ENCODE measurements at regions not wholly inside any gene's neighbourhood (a gene's known extent, or its start where the extent isn't known, plus 50 kb on each side); places are given as distances from the start of the nearest gene placed in this dataset.
A peak's percentile ranks its signal among the peaks of the same experiment; 100 is the strongest.

DNA sequence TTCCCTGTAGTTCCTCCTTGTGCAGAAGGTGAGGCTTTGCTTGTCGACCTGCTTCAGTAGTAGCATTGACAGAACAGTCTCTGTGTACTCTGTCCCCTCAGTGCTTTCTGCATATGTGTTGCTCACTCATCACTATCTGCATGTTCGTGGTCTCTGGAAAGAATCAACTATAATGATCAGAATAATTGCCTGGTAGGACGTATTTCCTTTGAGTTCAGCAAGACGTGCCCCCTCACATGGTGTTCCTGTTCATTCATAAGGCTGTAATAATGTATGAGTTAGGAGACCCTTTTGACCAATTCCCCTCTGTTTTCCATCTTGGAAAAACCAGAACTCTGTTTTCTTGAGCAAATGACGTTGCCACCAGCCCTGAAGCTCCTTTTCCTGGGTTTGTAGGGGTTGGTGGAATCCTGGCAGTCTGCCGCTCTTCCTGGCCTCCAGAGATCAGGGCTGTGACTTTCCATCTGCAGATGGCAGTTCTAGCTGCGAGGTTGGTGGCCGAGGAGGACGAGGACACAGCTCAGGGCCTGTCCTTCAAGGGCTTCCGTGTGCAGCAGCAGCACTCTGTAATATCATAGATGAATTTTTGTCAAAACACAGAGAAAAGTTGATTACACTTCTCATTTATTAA is 61.9 kb downstream of the EXOSC2 start:
- no peak for DNase-seq

DNA sequence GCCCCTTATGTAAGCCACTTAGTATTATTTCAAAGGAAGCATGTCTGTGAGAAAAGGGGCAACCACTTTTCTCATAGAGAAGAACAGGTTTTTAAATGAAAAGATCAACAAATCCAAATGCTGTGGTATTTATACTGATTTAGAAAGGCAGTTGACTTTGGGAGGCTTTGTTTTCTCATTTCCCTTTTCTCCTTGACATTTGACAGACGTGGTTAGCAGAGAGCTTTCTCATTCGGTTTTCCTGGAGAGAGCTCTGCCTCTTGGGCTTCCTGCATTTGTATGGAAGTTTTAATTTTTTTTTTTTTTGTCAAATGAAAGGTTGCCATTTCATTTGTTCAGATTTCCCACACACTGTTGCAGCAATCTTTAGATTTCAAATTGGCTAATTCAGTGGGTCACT is 62.5 kb downstream of the EXOSC2 start:
- no peak for DNase-seq

DNA sequence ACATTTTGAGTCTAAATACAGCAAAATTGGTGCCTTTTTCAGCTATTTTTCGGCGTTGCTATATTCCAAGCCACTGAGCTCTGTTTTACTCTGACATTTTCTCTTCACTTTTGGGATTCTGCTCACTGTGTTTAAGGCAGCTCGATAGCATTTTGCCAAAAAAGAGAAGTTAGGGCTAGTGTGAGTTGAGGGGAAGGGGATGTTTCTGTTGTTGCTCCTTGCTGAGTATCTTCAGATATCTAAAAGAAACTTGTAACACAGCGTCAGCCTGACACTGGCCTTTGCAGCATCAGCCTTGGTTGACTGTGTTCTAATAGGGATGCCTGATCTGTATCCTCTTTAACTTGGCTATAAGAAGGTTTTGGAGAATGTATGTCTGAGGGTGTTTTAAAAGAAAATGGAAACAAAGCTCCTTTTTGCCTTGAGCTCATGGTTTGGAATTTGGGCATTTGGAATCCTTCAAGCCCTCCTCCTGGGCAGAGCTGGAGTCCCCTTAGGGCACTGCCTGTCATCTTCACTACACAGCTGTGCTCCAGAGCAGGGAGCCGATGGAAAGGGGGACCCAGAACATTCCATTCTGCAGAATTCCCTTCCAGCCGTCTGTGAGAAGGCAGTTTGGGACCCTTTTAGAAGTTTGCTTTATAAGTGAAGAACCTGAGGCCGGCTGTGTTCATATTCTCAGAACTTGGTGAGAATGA is 63.0 kb downstream of the EXOSC2 start:
- no peak for DNase-seq

DNA sequence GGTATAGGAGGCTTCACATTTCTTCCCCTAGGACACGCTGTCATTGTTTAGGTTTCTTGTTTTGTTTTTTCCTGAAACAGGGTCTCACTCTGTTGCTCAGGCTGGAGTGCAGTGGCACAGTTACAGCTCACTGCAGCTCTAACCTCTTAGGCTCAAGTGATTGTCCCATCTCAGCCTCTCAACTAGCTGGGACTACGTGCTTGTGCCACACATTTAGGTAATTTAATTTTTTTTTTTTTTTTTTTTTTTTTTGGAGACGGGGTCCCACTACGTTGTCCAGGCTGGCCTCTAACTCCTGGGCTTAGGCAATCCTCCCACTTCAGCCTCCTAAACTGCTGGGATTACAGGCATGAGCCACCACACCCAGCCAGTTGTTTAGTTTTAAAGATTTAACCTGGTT is 66.2 kb downstream of the EXOSC2 start:
- no peak for DNase-seq

DNA sequence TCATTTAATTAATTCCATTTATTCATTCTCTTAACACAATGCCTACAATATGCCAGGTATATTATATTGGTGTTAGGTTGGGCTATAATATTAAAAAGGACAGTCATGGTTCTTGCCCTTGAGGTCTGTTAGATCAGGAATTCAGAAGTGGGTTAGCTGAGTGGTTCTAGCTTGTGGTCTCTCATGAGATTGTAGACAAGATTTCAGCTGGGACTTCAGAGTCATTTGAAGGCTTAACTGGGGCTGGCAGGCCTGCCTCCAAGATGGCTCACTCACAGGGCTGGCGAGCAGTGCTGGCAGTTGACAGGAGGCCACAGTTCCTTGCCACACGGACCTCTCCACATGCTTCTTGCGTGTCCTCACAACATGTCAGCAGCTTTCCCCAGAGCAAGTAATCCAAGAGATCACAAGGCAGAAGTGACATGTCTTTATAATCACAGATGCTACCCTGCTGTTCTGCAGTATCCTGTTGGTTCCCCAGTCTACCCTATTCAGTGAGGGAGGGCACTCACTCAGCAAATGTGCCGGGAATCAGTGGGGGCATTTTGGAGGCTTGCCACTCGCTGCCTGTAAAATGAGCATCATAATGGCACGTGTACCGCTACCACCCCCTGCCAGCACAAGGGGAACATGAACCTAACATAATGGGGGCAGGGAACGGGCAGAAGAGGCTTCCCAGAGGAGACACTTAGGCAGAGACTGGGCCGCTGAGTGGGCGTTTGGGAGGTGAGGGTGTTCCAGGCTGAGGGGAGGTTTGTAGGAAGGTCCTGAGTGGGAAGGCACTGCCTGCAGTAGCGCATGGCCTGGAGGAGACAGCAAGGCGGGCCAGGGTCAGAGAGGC is 70.0 kb downstream of the EXOSC2 start:
- no peak for DNase-seq

DNA sequence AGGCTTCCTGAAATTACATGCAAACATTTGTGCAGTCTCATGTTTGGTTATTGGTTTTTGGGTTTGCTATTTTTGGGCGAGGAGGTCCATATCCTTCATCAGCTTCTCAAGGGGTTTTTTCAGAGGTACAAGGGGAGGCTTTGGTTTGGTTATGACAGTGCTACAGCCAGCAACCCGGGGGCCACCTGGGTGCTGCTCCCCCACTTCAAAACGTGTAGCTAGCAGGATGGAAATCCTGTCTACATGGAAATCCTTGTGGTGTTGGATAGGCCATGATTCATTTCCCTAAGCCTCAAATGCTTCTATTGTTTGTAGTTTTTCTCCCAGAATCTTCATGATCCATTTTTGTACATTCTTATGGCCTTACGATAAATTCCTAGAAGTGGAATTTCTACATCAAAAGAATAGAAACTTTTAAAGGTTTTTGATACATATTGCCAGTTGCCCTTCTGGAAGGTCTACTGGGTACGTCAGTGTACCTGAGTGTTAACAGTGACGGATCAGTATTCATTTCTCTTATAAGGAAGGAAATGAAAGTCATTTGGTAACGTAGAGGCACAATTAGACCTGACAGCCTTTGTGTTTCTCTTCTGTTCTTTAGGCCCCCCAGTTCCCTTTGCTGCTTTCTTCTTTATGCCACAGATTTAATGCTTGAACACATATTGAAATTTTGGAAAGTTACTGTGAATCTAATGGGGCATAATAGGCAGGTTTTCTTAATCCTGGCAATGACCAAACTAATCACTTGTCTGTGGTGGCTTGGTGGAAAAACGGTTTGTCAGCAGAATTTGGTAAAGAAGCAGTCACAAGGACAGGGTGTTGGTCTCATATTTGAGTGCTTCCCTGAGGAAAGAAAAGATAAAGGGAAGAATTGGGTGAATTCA is 69.7 kb upstream of the ABL1 start:
- no peak for DNase-seq

DNA sequence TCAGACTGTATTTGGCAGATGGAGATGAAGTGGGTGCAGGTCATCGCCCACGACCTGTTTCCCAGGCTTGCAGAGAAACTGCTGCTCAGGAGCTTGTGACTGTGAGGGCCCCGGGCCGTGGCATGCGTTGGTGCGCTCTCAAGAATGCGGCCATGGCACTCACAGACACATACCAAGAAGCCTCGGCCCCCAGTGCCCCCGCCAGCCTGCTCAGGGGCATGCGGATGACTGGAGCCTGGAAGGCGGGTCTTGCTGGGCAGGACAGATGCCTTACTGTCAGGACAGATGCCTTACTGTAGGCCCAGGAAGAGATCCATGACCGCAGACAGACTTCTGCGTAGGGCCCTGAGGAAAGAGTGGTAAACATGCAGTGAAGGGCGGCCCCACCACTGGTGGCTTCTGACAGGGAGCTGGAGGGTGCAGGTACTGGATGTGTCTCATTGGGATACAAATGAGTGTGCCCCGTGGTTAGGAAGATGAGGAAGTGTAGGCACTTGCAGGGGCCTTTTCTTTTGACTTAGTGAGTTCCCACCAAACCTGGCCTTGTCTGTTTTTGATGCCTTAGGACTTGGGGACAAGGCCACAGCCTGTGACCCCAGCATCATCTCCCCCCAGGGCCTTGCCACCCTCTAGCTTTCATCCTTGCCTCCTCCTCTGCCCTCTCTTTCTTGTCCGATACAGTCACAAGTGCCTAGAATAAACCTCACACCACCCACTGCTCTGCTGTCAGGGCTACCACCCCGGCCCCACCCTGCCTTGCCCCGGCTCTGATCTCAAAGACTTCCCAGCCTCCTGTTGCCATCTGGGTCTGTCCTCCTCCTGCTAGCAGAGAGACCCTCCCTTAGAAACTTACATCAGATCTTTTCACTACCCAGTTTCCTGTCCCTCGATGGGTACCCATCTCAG is 68.8 kb upstream of the ABL1 start:
- no peak for DNase-seq

DNA sequence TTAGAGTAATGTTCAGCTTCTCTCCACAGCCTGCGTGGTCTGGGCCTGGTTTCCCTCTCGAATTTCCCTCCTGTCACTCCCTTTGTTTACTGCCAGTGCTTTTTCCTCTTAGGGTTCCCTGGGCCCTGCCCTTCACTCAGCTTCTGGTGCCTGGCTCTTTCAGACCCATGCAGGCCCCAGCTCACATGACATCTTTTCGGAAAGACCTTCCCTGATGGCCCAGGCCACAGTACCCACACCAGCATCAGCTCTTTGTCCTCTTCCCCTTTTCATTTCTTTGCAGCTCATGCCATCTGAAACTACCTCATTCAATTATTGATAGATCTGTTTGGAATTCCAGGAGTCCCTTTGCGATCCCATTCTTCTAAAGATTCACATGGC is 68.1 kb upstream of the ABL1 start:
- DNase-seq = no peak

DNA sequence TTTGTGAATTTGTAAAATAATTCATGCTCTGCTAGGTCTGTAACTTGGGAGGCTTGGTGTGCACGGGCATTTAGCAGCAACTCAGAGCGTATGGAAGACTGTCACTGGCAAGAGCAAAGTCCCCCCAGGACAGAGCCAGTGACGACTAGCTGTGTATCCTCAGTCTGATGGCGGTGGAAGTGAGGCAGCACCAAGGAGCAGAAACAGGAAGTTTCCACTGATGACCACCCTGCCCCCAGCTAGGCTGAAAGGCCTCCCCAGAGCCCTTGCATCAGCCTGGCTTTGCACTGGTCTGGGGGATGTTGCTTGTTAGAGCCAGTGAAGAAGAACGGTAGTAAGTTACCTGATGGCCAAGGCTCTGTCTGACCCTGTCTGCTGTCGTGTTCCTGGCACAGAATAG is 66.8 kb upstream of the ABL1 start:
- no peak for DNase-seq

DNA sequence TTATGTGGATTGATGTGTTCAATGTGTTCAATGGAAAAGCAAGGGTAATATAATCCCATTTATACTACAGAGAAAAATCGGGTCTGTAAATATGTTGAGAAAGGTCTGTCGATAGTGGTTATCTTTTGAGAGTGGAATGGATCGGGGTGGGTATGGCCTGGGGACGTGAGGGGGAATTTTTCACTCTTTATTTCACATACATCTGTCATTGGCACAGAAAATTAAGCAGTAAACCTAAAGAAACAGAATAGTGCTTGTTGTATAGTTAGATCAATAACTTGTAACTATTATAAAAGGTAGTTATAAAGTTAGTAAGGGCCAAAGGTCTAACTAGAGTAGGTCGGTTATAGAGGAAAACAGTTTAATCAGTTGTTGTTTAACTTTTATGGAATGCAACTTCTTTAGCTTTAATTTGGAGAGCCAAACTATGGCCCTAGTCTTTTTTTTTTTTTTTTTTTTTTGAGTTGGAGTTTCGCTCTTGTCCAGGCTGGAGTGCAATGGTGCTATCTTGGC is 66.1 kb upstream of the ABL1 start:
- no peak for DNase-seq

DNA sequence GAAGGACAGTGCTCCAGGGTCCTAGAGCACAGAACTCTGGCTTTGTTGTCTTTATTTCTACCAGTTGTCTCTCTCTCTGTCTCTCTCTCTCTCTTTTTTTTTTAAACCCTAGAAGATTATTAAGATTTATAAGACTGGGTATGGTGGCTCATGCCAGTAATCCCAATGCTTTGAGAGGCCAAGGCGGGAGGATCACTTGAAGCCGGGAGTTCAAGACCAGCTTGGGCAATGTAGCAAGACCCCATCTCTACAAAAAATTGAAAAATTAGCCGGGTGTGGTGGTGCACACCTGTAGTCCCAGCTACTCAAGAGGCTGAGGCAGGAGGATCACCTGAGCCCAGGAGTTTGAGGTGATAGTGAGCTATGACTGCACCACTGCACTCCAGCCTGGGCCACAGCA is 65.0 kb upstream of the ABL1 start:
- DNase-seq = no peak

DNA sequence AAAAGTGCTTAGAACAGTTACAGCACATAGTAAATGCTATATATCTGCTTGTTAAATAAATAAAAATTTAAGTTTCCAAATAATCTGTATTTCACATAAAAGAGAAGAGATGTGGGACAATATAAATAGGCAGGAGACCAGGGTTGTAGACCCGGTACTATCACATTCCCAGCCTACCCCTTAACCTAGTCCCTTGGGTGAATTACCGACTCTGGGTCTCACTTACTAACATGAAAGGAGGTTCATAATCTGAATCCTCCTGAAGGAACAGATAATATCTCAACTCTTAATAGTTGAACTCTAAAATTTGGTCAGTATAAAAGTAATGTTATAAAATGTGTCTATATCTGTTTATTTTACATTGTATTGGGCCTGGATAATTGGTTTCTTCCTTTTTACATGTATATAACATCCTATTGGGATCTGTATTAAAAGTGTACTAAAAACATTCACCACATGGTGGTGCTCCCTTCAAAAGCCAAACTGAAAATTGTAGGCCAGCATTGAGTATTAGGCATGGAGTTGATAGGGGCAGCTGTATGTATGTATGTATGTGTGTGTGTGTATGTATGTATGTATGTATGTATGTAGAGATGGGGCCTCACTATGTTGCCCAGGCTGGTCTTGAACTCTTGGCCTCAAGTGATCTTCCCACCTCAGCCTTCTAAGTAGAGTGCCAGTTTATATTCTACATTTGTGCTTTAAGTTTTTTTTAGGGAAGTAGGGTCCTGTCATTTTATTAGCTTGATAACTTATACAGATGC is 64.2 kb upstream of the ABL1 start:
- DNase-seq = peak; percentile 27

DNA sequence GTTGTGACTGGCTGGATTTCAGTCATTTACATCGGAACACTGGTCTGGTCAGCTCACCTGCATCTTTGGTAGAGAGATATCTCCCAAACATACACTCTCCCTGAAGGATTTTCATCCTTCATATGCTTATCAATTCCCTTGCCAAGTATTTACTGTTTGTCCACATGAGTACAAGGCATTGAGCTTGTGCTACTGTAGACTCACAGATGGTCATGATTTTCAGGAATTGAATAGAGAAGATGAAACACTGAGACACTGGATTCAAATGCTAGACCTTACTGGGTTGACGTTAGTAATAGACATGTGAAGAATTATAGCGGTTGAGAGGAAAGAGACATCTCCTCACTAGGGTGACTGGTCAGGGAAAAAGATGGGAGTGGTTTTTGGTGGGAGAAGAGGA is 62.9 kb upstream of the ABL1 start:
- no peak for DNase-seq

DNA sequence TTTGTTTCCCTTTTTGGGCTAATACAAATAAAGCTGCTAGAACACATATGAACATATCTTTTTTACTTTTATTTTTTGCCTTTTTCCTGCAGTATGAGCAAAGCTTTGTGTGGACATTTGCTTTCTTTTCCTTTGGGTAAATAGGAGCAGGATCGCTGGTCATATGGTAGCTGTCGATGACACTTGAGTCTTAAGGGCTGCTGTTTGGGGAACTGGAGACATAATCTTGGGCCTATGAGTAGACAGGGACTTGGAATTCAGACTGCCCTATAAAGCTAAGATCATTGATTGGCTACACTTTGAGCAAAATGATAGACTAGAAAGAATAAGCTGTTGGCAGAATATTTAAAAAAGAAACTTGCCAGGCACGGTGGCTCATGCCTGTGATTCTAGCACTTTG is 60.9 kb upstream of the ABL1 start:
- DNase-seq = no peak

DNA sequence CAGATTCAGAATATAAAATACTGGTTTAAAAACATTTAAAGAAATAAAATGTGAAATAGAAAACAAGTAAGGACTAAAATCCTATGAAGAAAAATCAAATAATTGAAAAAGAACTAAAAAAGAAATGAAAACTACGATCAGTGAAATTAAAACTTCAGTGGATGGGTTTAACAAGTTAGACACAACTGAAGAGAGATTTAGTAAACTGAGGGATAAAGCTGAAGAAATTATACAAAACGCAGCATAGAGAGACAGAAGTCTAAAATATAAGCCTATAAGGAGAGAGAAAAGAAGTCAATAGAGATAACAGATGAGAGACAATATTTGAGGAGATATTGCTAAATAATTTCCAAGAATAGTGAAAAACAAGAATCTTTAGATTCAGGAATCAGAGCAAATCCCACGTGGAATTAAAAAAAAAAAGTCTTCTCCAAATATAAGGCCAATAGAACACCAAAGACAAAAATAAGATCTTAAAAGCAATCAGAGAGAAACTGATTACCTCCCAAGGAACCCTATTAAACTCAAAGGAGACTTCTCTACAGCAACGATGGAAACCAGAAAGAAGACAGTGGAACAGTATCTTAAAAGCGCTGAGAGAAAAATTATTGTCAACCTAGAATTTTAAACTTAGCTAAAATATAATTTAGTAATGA is 59.6 kb upstream of the ABL1 start:
- no peak for DNase-seq

DNA sequence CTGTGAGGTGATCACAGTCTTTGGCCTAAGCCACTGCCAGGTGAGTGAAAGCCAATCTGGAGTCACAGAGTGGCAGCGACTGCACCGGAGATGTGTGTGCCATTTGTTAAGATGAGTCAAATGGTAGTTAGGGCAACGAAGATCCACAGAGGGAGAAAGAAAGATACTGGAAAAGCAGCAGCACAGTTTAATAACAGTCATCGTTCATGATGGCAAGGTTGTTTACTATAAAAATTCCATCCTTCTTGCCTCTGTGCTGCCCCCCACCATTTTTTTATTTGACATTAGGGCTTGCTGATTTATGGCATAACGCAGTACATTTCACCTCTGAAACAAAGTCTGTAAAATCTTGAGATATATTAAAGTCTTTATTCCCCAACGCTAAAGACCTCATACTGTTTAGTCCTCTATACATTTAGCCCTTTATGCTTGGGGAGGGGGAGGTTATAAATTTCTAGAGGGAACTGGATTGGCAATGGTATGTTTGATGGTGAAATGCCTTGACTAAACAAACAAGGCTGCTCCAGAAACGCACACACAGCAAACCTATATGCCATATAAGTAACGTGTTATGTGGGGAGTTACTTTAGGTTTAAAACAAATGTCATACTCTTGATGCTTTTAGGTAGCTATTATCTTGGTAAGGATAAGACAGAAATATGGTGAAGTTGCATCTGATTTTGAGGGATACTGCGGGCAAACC is 55.8 kb upstream of the ABL1 start:
- DNase-seq = no peak

DNA sequence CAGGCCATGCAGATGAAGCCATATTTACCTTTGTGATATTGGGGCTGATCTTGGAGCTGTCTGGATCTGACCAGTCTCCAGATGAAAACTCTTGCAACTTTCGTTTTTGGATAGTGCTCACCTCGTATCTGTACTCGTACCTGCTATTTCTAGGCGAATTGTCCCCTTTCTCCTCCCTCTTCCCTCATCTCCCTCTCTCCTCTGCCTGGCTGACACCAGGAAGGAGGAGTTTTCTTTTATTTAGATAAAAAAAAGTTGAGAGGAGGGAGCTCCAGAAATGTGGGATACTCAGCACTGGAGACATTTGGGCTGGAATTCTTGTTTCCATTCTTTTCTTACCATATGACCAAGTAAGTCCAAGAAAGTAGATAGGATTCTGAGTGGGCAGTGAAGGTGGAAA is 54.6 kb upstream of the ABL1 start:
- no peak for DNase-seq

DNA sequence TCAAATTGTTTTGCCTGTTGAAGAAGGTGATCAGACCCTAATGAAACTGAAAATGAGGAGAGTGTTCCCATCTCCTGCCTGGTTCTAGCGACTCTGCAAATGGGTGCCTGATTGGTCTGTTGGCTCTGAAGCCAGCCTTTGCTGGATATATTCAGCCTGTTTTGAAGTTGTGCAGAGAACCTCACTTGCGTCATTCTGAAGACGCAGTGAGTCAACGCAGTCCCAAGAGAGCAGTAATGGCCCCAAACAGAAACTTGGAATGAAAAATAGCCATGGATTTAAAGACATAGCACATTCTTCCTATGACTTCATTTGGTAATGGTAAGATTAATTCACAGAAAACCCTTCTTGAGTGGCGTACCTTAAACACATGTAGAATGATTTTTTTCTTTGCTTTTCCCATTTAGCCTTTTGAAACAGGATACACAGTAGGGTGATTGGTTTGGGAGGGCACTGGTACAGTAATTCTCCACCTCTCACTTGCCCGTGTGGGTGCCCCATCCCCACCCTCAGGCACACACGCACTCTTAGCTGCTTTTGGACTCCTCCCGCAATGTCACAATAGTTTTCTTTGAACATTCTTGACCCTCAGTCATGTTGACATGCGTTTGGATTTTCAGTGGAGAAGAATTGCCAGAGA is 54.1 kb upstream of the ABL1 start:
- no peak for DNase-seq

DNA sequence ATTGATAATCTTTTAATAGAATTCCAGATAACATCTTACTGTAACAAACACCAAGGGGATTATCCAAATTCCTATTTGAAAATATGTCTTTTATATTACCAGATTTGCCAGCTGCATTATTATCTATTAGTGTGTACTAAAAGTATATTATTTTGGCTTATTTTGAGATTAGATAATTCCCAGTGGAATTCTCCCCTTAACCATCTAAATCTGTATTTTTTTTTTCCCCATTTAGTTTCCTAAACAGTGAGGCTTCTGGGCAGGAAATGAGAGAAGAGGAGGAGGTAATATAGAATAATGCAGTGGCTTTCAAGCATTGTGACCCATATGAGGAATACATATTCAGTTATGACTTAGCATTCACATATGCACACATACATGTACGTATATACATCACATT is 53.5 kb upstream of the ABL1 start:
- DNase-seq = no peak
